NCI-H1105 treated with DMSO at 0.1 percent for 48 hours (cell line): ENCODE measurements at regions not wholly inside any gene's neighbourhood (a gene's known extent, or its start where the extent isn't known, plus 50 kb on each side); places are given as distances from the start of the nearest gene placed in this dataset.
"Not testable (repeated sequence)": the region's sequence is repeated elsewhere in the genome, so short reads cannot be mapped to it uniquely, and the experiment has no call there.

Source experiments
- DNase-seq: peaks from one replicate; lab custom pipeline; 2025; lab: John Stamatoyannopoulos, UW

DNA sequence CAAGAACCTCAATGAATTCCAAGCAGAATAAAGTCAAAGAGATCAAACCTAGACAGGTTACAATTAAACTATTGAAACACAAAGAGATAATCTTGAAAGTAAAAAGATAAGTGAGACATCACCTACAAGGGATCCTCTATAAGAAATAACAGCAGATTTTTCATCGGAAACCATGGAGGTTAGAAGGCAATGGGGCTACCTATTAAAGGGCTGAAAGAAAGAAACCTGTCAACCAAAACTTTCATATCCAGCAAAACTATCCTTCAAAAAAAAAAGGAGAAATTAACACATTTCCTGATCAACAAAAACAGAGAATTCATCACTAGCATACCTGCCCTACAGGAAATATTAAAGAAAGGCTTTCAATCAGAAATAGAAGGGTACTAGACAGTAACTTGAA, 244.9 kb downstream of the ARHGAP12 start:
- peak; percentile 3 for DNase-seq

DNA sequence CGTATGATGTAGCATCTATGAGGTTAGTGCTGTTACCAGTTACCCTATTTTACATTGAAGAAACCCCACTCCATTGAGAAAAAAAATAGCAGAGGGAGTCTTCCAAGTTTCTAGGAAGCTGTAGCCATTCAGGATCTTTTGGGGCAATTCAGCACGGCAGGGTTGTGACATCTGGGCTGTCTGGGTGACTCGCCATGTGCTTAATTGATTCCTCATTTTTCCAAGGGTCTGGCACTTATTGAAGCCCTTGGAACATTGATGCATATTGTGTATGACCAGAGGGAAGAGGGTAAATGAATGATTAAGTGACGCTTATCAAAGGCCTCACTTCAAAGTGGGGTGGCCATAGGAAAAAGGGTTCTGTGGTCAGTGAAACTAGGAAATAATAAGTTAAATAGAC, 248.7 kb downstream of the ARHGAP12 start:
- DNase-seq: no peak

DNA sequence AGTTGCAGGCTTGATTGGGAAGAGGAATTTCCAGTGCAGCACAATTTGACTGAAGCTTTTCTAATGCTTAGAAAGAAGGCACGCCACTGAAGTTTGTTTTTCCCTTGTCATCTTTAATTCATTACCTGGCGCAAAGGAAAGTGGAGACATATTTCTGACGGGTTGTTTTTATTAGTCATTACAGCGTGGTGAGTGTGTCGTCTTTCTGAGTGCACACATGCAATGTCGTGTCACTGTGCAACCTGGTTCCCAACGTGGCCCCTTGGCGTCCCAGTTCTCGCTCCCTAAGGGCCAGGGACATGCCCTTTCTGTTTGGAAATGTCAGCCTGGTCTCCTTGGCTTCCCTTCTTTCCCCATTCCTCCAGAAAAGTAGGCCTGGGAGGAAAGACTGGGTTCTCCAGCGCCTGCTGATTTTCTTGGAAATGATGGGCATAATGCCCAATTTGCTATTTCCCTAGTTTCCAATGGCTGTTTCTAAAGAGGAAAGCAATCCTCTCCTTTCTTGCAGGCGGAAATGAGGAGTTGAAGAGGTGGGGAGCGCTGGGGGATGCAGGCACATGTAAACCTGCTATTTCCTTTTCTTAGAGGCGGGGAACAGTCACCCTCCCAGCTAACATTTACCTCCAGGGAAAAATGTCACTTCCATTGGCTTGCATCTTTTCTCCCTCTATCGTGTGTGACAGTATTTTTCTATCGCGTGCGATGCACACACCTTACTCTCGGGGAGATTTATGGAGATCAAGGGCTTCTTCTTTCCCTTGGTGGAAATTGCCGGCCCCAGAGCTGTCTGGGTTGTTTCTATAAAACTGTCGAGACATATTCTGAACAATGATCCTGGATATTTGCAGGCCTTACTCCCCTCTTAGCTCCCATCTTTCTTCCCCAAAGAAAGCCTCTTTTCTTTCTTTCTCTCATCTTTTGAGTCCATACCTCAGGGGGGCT, 249.8 kb downstream of the ARHGAP12 start:
- DNase-seq: no peak

DNA sequence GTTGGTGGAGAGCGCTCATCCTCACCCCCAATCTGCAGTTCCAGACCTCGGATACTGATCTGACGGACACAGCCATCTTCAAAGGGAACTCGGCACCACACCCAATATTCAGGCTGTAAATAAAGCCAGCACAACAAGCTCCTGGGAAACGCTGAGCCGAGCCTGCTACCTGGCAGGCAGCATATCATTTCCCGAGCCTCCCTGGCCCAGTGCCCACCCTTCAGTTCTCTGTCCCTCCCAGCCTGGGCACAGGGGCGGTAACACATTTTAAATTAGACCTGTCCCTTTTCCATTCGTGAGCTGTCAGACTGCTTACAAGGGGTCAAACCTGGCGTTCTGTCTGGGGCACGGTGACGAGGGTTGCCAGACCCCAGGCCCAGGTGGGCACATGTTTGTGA, 250.5 kb downstream of the ARHGAP12 start:
- DNase-seq: no peak

DNA sequence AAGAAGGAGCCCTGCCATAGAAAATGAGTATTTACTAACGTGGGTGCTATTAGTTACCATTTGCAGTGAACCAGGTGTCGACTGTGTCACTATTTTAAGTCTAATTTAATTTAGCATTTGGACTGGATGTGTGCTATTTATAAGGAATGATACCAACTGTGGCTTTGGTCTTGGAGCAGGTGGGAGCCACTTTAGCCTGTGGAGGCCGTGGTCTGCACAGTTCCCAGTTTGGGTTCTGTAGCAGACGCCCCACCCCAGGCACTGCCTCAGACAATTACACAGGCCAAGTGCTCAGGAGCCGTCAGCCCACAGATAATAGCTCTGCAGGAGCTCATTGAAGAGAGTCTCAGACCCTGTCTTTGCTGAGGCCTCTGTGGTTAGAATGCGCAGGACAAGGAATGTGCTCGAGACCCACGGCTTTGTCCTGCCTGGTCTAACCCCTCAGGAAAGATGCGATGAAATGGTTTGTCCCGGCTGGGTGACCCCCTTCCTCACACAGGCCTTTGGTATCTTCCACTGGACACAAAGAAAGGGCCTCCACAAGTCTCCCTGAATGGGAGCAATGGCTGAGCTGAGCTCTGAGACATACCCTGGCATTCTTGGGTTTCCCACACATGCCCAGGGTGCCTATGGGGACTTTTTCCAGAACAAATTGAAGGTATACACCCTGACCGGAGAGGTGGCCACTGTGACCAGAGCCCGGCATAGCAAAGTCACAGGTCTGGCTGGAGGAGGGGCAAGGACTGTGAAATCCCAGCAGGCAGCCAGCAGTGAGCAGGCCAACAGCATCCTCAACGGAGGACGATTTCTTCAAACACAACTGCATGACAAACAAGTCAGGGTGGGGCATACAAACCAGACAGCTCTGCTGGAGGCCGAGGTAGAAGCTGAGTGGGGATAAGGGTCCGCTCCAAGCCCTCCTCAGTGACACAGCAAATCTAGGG, 251.2 kb downstream of the ARHGAP12 start:
- DNase-seq: no peak

DNA sequence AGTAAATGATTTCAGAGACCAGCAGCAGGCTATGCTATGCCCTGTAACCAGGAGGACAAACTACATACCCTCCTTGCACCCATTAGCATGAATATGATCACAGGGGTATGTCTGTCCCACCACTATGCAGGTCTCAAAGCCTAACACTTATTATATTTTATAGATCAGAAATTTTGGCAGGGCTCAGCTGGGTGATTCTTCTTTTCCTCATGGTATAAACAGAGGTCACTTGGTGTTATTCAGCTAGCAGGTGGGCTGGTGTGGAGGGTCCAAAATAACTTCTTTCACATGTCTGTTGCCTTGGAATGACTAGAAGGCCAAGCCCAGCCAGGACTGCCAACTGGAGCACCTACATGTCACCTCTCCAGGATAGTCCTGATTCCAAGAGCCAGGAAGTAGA, 252.9 kb downstream of the ARHGAP12 start:
- no peak for DNase-seq

DNA sequence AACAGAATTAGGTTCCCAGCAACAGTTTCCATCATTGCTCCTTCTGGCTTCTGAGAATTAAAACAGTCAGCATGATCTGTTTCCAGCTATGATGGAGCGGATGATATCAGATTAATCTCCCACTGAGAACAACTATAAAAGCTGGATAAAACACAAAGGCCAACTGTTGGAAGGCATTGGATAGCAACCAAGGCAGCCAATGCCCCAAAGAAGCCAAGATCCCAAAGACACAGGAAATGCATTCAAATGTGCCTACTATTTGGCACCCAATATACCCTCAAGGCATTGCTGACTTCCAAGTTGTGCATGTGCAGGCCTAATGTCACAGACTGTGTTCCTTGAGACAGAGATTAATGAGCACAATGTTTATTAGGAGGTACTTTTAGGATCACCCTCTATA, 259.3 kb downstream of the ARHGAP12 start:
- DNase-seq: no peak

DNA sequence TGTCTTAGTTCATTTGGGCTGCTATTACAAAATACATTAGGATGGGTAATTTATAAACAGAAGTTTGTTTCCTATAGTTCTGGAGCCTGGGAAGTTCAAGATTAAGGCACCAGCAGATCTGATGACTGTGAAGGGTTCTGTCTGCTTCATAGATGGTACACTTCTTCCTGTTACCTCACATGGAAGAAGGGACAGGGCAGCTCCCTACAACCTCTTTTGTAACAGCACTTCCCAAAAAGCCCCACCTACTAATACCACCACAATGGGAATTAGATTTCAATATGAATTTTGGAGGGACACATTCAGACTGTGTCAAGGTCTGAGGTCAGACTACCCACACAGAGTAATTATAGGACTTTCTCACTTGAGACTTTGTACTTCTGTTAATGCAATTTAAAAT, 260.3 kb downstream of the ARHGAP12 start:
- DNase-seq: no peak

DNA sequence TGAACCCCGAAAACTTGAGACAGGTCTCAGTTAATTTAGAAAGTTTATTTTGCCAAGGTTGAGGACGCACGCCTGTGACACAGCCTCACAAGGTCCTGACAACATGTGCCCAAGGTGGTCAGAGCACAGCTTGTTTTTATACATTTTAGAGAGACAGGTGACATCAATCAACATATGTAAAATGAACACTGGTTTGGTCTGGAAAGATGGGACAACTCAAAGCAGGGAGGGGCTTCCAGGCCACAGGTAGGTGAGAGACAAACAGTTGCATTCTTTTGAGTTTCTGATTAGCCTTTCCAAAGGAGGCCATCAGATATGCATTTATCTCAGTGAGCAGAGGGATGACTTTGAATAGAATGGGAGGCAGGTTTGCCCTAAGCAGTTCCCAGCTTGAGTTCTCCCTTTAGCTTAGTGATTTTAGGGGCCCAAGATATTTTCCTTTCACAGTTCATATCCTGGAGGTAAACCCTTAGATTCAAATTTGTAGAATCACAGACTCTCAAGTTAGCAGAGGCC, 262.8 kb downstream of the ARHGAP12 start:
- not testable (repeated sequence) for DNase-seq

DNA sequence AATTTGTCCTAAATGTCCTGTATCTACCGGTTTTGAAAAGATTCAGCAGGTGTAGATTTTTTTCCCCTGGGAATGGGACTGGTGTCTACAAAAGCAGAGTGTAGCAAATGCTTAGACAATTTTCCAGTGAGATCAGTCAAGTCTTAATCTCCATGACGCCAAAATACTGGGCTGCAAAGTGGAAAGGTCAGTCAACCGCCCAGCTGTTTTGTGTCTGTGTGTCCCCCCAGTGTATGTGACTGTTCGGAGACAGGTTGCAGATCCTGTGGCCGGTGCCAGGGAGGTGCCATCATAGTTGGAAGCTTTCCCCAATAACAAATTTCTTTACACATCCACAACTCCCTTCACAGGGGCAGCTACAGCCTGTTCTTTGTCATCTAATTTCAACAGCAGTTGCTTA, 263.8 kb downstream of the ARHGAP12 start:
- DNase-seq: no peak

DNA sequence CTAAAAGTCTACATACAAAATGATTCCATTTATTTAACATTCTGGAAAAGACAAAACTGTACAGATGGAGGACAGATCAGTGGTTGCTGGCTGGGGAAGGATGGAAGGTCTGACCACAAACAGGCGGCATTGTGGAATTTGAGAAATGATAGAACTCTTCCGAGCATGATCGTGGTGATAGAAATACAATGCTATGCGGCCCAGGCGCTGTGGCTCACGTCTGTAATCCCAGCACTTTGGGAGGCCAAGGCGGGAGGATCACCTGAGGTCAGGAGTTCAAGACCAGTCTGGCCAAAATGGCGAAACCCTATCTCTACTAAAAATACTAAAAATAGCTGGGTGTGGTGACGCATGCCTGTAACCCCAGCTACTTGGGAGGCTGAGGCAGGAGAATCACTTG, 264.6 kb downstream of the ARHGAP12 start:
- not testable (repeated sequence) for DNase-seq

DNA sequence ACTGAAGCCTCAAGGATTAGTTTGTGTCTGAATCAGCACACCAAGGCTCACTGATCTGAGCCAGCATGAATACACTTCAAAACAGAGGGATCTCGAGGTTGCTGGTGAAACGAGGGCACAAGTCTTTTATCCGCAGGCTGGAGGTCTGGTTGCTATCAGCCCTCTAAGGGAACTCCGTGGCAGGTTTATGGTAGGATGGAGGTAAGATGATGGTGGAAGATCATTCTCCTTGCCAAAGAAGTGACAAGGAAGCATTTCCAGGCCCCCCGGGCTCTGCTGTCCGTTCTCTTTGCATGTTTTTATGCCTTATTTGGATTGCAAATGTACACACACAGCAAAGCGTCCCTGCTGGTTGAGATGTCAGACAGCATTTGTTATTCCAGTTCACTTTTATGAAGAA, 268.3 kb downstream of the ARHGAP12 start:
- DNase-seq: no peak

DNA sequence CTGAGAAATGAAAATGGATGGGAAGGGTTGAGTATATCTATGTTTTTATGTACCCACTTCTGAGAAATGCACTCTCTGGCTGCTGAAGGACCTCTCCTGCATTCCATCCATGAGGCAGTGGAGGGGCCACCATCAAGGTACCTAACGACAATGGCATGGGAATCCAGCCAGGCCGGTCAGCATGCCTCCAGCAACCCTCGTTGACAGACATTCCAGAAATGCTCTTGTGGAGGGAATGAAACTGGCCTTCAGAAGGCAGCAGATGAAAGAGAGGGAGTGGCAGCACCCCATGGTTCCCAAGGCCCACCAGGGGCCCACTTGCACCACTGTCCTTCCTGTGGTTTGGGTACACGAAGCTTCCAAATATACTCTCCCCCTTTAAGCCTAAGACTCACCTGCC, 269.0 kb downstream of the ARHGAP12 start:
- no peak for DNase-seq

DNA sequence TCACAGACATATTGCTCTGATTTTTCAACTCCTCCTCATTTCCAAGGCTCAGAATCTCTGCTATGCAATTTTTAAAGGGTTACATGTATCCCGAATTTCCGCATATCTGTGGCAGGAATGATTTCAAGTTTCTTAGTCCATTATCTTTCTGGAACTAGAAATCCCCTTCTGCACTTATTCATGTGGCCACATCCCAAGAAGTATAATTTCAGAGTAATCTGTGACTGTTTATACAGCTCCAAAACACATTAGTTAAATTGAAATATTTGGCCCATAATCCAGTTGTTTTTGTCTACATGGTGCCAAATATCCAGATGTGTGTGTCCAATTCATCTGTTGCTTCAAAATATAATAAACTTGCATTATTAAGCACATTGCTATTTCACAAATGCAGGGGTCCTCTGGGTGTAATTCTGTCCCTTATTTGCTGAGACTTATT, 271.2 kb downstream of the ARHGAP12 start:
- DNase-seq: no peak

DNA sequence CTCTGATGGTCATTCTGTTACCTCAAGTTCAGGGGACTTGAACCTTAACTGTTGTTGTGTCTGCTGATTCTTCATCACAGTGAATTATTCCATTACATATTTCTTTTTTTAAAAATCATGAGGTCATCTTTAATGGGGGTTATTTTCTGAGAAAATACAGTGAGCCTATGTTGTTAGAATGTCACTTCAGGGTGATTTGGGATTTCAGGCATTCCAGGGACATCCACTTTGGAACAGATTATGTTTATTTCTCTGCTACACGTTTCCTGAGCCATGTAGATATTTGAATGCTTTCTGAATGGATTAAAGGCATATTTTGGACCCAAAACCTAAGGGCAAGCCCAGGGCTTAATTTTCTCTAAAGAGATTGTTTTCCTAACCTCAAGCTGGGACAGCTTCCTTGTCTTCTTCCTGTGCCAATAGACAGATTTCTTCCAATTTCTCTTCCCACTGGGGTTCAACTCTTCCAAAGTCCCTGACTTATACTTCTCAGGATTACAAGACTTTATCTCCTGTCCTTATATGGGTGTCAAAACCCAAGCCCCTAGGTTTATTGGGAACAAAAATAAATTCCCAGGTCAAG, 271.7 kb downstream of the ARHGAP12 start:
- DNase-seq: no peak

DNA sequence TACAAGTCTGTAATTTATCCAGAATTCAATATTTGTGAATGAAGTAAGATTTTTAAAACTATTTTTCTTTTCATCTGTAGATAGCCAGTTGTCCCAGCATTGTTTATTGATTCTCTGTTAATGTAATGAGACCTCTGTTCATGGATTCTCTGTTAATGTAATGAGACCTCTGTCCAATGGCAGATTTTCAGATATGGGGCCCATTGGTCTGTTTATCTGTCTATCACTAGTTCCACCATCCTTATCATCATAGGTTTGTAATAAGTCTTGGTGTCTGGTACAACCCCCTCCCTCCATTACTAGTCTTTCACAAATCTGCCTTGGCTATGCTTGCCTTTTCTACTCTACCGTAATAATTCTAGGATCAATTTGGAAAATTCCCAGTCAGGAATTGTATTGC, 276.6 kb downstream of the ARHGAP12 start:
- DNase-seq: no peak

DNA sequence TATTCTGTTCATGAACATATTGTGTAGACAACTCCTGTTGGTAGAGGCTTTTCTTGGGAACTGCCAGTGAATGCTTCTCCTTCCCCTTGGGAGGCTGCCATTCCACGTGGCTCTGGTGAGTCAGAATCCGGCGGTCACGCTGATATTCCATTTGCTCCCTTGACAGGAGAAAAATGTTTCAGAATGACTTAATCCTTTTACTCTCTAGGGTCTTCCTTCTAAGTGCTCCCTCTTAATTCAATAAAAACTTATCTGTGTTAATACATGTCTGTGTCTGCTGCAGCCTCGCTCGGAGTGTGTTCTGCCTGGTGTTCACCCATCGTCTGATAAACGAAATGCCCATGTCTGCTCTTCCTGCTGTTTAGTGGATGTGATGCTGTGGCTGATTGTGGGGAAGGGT, 278.6 kb downstream of the ARHGAP12 start:
- no peak for DNase-seq

DNA sequence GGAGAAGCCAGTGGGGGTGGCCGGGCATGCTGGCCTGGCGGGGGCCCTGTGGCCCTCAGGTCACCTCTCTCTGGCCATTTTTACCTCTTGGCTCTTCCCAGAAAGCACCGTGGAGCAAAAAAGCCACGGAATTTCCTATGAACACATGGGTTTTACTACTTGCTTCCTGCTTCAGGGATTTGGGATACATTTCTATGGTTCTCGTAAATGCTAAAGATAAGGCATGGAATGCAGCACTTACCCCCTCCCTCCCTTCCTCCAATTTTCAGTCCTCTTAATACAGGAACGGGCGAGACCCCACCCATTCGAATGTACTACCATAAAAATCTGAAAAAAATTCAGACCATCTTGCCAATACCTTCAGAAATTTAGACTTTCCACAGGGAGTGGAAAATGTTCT, 279.7 kb downstream of the ARHGAP12 start:
- no peak for DNase-seq

DNA sequence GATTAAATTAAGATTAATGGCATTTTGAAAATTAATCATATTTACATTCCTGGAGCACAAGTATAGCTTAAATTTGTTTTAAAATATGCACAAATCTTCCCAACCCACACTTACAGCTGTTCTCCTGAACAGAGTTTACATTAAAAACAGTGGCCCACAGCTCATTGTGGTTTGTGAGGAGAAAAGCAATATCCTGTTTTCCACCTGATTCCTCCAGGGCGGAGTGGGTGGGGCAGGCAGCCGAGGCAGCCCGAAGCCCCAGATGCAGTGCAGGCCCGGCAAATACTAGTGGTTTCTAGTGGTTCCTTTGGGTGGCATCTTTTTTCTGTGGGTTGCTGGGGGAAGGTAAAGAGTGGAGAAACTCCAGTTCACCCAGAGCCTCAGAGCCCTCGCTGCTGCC, 280.8 kb downstream of the ARHGAP12 start:
- no peak for DNase-seq

DNA sequence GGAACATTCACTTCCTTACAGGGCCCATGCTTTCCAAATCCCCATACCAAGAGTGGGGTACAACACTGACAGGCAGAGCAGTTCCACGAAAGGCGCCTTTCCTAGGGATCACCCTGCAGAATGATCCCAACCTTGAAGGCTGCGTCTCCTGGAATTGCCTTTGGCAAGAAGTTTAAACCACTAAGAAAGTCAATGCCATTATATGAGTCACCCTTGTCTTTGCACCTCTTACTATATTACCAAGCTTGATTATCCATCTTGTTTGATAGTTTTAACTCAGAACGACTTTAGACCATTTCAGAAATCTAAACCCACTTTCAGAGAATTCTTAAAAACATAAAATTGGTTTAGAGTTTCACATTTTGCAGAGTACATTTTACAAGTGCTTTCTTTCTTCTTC, 282.1 kb downstream of the ARHGAP12 start:
- no peak for DNase-seq

DNA sequence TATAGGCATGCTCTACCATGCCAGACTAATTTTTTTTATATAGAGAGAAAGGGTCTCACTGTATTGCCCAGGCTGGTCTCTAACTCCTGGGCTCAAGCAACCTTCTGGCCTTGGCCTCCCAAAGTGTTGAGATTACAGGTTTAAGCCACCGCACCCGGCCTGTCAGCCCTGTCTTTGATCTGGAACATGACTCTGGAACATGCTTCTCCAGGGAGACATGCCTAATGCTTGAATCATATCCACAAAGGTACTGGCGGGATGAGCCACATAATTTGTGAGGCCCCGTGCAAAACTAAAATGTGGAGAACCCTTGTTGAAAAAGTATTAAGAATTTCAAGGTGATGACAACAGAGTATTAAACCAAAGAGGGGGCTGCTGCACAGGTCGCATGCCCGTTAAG, 282.8 kb downstream of the ARHGAP12 start:
- DNase-seq: no peak

DNA sequence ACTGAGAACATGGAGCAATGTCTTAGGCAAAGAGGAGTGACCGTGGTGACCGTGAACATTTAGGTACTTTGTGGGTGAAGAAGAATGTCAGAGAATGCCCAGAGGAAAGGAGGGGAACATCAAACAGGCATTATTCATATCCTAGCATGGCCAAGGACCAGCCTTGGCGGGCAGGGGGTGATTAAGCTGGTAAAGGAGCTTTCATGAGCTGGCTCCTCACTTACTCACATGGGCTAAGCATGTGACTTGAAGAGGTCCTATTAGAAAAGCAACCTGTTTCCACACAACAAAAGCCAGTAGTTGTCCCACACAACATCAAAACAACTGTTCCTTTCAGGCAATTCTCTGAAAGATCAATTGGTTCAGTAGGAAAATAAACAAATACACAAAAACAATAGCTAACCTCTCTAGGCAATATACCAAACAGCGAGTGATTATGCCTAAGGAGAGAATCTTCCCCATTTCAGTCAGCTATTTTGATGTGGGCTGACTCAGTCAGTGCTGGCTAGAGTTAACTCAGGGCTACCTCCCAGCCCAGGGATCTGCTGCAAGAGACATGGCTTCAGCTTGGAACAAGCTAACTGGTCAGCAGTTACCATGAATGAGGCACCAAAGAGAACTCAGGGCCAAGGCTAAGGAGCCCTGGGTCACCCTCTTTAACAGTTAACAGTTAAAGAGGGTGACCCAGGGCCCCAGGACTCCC, 283.5 kb downstream of the ARHGAP12 start:
- no peak for DNase-seq
